ENCODE measurements at regions not wholly inside any gene's neighbourhood (a gene's known extent, or its start where the extent isn't known, plus 50 kb on each side); places are given as distances from the start of the nearest gene placed in this dataset.

DNA sequence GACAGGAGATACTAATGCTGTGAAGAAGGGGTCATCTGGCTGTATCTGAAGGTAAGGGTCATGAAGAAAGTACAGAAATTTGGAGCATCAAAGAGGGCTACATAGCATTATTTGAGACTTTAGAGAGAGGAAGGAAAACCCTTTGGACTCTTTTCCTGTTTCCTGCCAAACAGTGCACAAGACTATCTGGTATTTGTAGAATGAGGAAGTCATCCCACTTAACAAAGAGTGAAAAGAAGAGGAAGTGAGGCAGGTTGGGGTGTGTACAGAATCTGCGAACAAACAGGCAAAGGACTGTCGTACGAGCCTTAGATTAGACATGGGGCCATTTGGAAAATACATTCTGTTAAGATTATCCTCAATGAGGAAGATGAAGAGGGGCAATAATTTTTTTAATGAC is 546.8 kb upstream of the EPHA6 start:
- TF ChIP-seq MAZ (CRISPR knock-in tag; conservative IDR thresholded peaks at IDR 0.05 in 1 of 2, IDR thresholded peaks at IDR 0.05 in 1 of 2) (no peak), EZH2 (IDR thresholded peaks at IDR 0.05; ENCODE audit: borderline replicate concordance, low read depth, low read length) (no peak), BRF2 (IDR thresholded peaks at IDR 0.05; ENCODE audit: borderline replicate concordance, insufficient read depth, insufficient read length) (no peak)

All from K562 (cell line).